GM18519 (cell line): ENCODE measurements at regions not wholly inside any gene's neighbourhood (a gene's known extent, or its start where the extent isn't known, plus 50 kb on each side); places are given as distances from the start of the nearest gene placed in this dataset.

Experiments
- ATAC-seq: cut with Tn5 transposase; IDR thresholded peaks from one replicate; pipeline ENCODE4 v1.9.1; 2021; ENCODE audit warnings: mild to moderate bottlenecking, moderate library complexity; ENCODE audit not compliant: unreplicated experiment, low FRiP score

- ATAC-seq, result no peak
Observed at GRCh38 chr3:168909260-168909659, 754.3 kb downstream of the MECOM start.

- ATAC-seq, result no peak
Observed at GRCh38 chr3:168895419-168895818, 768.1 kb downstream of the MECOM start.

- ATAC-seq, result no peak
Observed at GRCh38 chr3:168894214-168894613, 769.3 kb downstream of the MECOM start.

- no peak for ATAC-seq
Observed at GRCh38 chr3:168889666-168890065, 773.8 kb downstream of the MECOM start.

- ATAC-seq, result no peak
Observed at GRCh38 chr3:168888781-168889180, 774.7 kb downstream of the MECOM start.

- no peak for ATAC-seq
Observed at GRCh38 chr3:168885028-168885427, 778.5 kb downstream of the MECOM start.

- ATAC-seq, result no peak
Observed at GRCh38 chr3:168884353-168884903, 779.1 kb downstream of the MECOM start.

- ATAC-seq, result no peak
Observed at GRCh38 chr3:168883145-168883544, 780.4 kb downstream of the MECOM start.

- no peak for ATAC-seq
Observed at GRCh38 chr3:168881804-168882203, 781.7 kb downstream of the MECOM start.

GRCh38 chr3:168878655-168879054 is 782.9 kb upstream of the GOLIM4 start:
- ATAC-seq, result no peak

GRCh38 chr3:168877899-168878298 is 782.2 kb upstream of the GOLIM4 start:
- ATAC-seq, result no peak

- no peak for ATAC-seq
Observed at GRCh38 chr3:168876346-168877035, 780.8 kb upstream of the GOLIM4 start.

GRCh38 chr3:168872826-168873225 is 777.1 kb upstream of the GOLIM4 start:
- ATAC-seq, result no peak

GRCh38 chr3:168870892-168871291 is 775.2 kb upstream of the GOLIM4 start:
- ATAC-seq, result no peak

GRCh38 chr3:168865022-168865551 is 769.4 kb upstream of the GOLIM4 start:
- no peak for ATAC-seq

- no peak for ATAC-seq
Observed at GRCh38 chr3:168864107-168865021, 768.6 kb upstream of the GOLIM4 start.

GRCh38 chr3:168863561-168863960 is 767.8 kb upstream of the GOLIM4 start:
- ATAC-seq, result no peak

- no peak for ATAC-seq
Observed at GRCh38 chr3:168862466-168862865, 766.7 kb upstream of the GOLIM4 start.

- no peak for ATAC-seq
Observed at GRCh38 chr3:168860592-168860991, 764.9 kb upstream of the GOLIM4 start.

- ATAC-seq, result no peak
Observed at GRCh38 chr3:168860028-168860427, 764.3 kb upstream of the GOLIM4 start.

GRCh38 chr3:168859574-168859973 is 763.9 kb upstream of the GOLIM4 start:
- no peak for ATAC-seq
